ENCODE measurements at regions not wholly inside any gene's neighbourhood (a gene's known extent, or its start where the extent isn't known, plus 50 kb on each side); places are given as distances from the start of the nearest gene placed in this dataset.

DNA sequence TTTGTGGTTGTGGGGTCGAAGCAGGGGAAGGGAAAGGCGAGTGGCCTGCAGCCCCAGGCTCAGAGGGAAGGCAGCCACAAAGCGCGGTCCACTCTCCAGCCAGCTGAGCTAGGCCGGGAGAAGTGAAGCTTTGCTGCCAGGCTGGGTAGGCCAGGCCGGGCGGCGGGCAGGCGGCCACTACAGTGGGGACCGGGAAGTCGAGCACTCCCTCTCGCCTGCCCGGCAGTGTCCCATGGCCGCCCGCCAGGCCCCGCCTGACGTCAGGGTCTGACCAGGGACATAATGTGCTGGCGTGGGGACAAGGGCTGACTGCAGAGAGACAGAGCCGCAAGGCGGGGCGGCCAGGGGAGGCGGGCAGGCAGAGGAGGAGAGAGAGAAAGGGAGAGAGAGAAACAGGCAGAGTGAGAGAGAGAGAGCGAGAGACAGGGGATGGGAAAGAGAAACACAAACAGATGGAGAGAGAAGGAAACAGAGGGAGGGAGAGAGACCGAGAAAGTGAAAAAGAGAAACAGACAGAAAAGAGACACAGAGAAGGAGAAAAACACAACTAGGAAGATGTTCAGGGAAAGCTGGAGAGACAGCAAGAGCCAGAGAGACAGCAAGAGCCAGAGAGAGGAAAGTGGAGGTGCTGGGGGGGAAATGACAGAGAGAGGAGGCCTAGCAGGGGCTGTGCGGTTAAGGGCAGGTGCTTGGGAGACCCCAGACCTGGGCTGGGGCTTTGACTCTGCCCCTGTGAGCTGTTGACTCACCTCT lies 94.5 kb upstream of the PTPN1 start:
- Histone ChIP-seq H3K9me3 (ENCODE audit: insufficient read depth, low read depth, low read length) (peaks cover 3% of the 10 kb centered on the region), H2AFZ (ENCODE audit: insufficient read depth, low read length, poor library complexity) (no peak overlapping the region), H3K27ac (ENCODE audit: low read depth, low read length) (no peak overlapping the region), H3K23ac (ENCODE audit: low read length) (no peak overlapping the region), H4K12ac (ENCODE audit: low read depth, low read length) (no peak overlapping the region), H2AK5ac (ENCODE audit: low read length) (no peak overlapping the region), H3K36me3 (ENCODE audit: control insufficient read depth in 1 of 2, insufficient read depth in 2 of 2, low read length in 2 of 2) (no peaks in the 10 kb centered on the region), H3K79me2 (ENCODE audit: control insufficient read depth, insufficient read depth, low read length, poor library complexity) (no peaks in the 10 kb centered on the region), H3K79me1 (ENCODE audit: low read length) (peaks cover 6% of the 10 kb centered on the region), H3K14ac (ENCODE audit: low read length) (peak overlapping the region; percentile 18), H2BK120ac (ENCODE audit: insufficient read depth, low read length, poor library complexity) (peak overlapping the region; percentile 23), H4K8ac (ENCODE audit: low read depth, low read length) (no peak overlapping the region), H3K4me1 (ENCODE audit: control insufficient read depth in 1 of 2, insufficient read depth in 2 of 2, low read length in 2 of 2) (peaks cover 12 to 16% of the 10 kb centered on the region in 2 experiments), H3K18ac (ENCODE audit: low read length) (no peak overlapping the region), H2BK12ac (ENCODE audit: low read length) (peak overlapping the region; percentile 19), H3K4ac (ENCODE audit: low read depth, low read length) (no peak overlapping the region), H3K4me2 (ENCODE audit: low read length) (no peak overlapping the region), H4K91ac (ENCODE audit: low read depth, low read length) (peak overlapping the region; percentile 29), H3K4me3 (ENCODE audit: low read depth, low read length) (no peak overlapping the region), H2BK5ac (ENCODE audit: low read depth, low read length, poor library complexity) (no peak overlapping the region), H3K9ac (ENCODE audit: low read length) (no peak overlapping the region), H3K27me3 (ENCODE audit: insufficient read depth, low read length) (no peaks in the 10 kb centered on the region)
- WGBS (ENCODE audit: extremely low coverage, insufficient coverage, insufficient read length) = no CpG with 5 or more reads among the region's 25 CpGs
- peak; percentile 72 to 77 for DNase-seq

DNA sequence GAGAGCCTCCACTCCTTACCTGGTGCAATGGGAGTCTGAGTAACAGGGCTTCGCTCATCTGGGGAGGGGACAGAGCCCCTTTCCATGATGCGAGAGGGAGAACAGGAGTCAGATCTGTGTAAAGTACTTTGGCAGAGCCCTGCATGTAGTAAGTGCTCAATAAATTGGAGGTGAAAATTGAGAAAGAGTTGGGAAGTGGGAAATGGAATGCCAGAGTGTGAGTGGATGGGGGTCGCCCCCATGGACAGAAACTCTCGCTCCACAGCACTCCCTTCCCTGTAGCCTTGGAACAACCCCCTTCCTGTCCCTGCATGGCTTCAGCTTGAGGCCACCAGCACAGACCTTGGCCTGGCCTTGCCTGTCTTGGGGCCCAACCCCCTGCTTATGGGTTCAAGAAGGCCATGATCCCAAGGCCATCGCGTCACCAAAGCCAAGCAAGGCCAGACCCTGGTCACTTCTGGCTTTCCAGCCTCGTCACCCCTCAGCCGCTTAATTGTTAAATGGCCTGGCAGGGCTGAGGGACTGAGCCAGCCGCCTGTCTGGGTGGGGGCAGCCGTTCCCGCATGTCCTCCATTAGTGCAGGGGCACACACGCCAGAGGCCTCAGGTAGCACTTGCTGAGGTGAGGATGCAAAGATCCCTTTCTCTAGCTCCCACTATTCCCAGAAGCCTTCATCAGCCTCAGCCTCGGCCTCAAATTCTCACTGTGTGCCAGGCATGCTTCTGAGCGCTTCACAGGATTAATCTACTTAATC lies 93.7 kb upstream of the PTPN1 start:
- Histone ChIP-seq H2BK120ac (ENCODE audit: insufficient read depth, low read length, poor library complexity) (peak overlapping the region; percentile 23), H2AK5ac (ENCODE audit: low read length) (no peak overlapping the region), H3K27me3 (ENCODE audit: insufficient read depth, low read length) (no peaks in the 10 kb centered on the region), H3K4me2 (ENCODE audit: low read length) (no peak overlapping the region), H3K4ac (ENCODE audit: low read depth, low read length) (no peak overlapping the region), H4K12ac (ENCODE audit: low read depth, low read length) (no peak overlapping the region), H3K4me3 (ENCODE audit: low read depth, low read length) (no peak overlapping the region), H3K4me1 (ENCODE audit: control insufficient read depth in 1 of 2, insufficient read depth in 2 of 2, low read length in 2 of 2) (peaks cover 12 to 15% of the 10 kb centered on the region in 2 experiments), H3K36me3 (ENCODE audit: control insufficient read depth in 1 of 2, insufficient read depth in 2 of 2, low read length in 2 of 2) (no peaks in the 10 kb centered on the region), H3K79me2 (ENCODE audit: control insufficient read depth, insufficient read depth, low read length, poor library complexity) (no peaks in the 10 kb centered on the region), H2BK5ac (ENCODE audit: low read depth, low read length, poor library complexity) (no peak overlapping the region), H2AFZ (ENCODE audit: insufficient read depth, low read length, poor library complexity) (peak overlapping the region; percentile 9), H4K8ac (ENCODE audit: low read depth, low read length) (no peak overlapping the region), H3K9me3 (ENCODE audit: insufficient read depth, low read depth, low read length) (peaks cover 3% of the 10 kb centered on the region), H3K23ac (ENCODE audit: low read length) (no peak overlapping the region), H3K14ac (ENCODE audit: low read length) (no peak overlapping the region), H3K79me1 (ENCODE audit: low read length) (peaks cover 6% of the 10 kb centered on the region), H3K9ac (ENCODE audit: low read length) (no peak overlapping the region), H3K18ac (ENCODE audit: low read length) (no peak overlapping the region), H3K27ac (ENCODE audit: low read depth, low read length) (no peak overlapping the region), H4K91ac (ENCODE audit: low read depth, low read length) (peak overlapping the region; percentile 25), H2BK12ac (ENCODE audit: low read length) (no peak overlapping the region)
- no CpG with 5 or more reads among the region's 14 CpGs for WGBS (ENCODE audit: extremely low coverage, insufficient coverage, insufficient read length)
- DNase-seq = peak in 1 of 2 donors; percentile 10

DNA sequence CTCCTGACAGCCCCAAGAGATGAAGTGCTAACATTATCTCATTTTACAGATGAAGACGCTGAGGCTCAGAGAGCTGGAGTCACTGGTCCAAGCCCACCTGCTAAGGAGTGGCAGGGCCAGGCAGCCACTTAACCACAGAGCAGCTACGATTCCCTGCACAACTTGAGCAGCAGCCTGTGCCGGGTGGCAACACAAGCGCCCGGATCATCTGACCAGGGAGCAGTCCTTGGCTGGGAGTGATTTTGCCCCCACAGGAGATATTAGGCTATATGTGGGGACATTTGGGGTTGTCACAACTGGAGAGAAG lies 93.2 kb upstream of the PTPN1 start:
- H3K4me3 ChIP-seq (ENCODE audit: low read depth, low read length) = no peak overlapping the region
- no peak overlapping the region for H3K27ac ChIP-seq (ENCODE audit: low read depth, low read length)
- no peak overlapping the region for H4K12ac ChIP-seq (ENCODE audit: low read depth, low read length)
- no peak overlapping the region for H3K18ac ChIP-seq (ENCODE audit: low read length)
- H3K79me2 ChIP-seq (ENCODE audit: control insufficient read depth, insufficient read depth, low read length, poor library complexity) = no peaks in the 10 kb centered on the region
- no peak overlapping the region for H2BK5ac ChIP-seq (ENCODE audit: low read depth, low read length, poor library complexity)
- H3K23ac ChIP-seq (ENCODE audit: low read length) = no peak overlapping the region
- no CpG with 5 or more reads among the region's 5 CpGs for WGBS (ENCODE audit: extremely low coverage, insufficient coverage, insufficient read length)
- no peak overlapping the region for H2AFZ ChIP-seq (ENCODE audit: insufficient read depth, low read length, poor library complexity)
- no peak overlapping the region for H2BK120ac ChIP-seq (ENCODE audit: insufficient read depth, low read length, poor library complexity)
- no peaks in the 10 kb centered on the region for H3K27me3 ChIP-seq (ENCODE audit: insufficient read depth, low read length)
- H3K14ac ChIP-seq (ENCODE audit: low read length) = no peak overlapping the region
- no peak overlapping the region for H3K9ac ChIP-seq (ENCODE audit: low read length)
- H4K91ac ChIP-seq (ENCODE audit: low read depth, low read length) = no peak overlapping the region
- H3K4me2 ChIP-seq (ENCODE audit: low read length) = no peak overlapping the region
- H3K4me1 ChIP-seq (ENCODE audit: control insufficient read depth in 1 of 2, insufficient read depth in 2 of 2, low read length in 2 of 2) = peaks cover 7 to 10% of the 10 kb centered on the region in 2 experiments
- H3K79me1 ChIP-seq (ENCODE audit: low read length) = peaks cover 4% of the 10 kb centered on the region
- no peaks in the 10 kb centered on the region for H3K36me3 ChIP-seq (ENCODE audit: control insufficient read depth in 1 of 2, insufficient read depth in 2 of 2, low read length in 2 of 2)
- H4K8ac ChIP-seq (ENCODE audit: low read depth, low read length) = no peak overlapping the region
- DNase-seq = no peak
- no peak overlapping the region for H3K4ac ChIP-seq (ENCODE audit: low read depth, low read length)
- peaks cover 3% of the 10 kb centered on the region for H3K9me3 ChIP-seq (ENCODE audit: insufficient read depth, low read depth, low read length)
- no peak overlapping the region for H2BK12ac ChIP-seq (ENCODE audit: low read length)
- no peak overlapping the region for H2AK5ac ChIP-seq (ENCODE audit: low read length)

DNA sequence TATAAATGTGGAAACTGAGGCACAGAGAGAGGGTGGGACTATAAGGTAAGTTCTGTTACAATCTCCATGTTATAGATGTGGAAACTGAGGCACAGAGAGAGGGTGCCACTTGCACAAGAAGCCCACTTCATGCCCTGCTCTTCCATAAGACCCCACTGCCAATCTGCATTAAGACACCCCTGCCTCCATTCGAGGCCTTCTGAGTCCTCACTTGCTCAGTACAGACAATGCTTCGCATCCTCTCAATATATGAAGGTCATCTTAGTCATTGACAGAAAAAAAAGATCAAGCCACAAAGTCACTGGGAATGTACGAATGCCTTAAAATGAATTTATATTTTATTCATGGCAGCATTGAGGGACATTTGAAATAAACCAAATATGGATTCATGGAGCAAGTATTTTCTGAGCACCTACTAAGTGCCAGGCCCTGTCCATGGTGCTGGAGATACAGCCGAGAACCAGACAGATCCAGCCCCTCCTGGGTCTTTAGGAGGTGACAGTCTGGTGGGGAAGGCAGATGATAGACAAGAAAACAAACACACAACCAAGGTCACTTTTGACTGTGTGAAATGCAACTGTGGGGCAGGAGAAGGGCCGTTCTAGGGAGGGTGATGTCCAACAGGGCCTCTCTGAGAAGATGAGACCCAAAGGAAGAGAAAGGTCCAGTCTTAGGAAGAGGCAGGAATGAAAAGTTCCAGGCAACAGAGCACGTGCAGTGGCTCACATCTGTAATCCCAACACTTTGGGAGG lies 92.5 kb upstream of the PTPN1 start:
- Histone ChIP-seq H3K23ac (ENCODE audit: low read length) (no peak overlapping the region), H3K4ac (ENCODE audit: low read depth, low read length) (no peak overlapping the region), H3K4me1 (ENCODE audit: control insufficient read depth in 1 of 2, insufficient read depth in 2 of 2, low read length in 2 of 2) (peaks cover 3 to 7% of the 10 kb centered on the region in 2 experiments), H2AFZ (ENCODE audit: insufficient read depth, low read length, poor library complexity) (no peak overlapping the region), H3K9me3 (ENCODE audit: insufficient read depth, low read depth, low read length) (peaks cover 3% of the 10 kb centered on the region), H4K12ac (ENCODE audit: low read depth, low read length) (no peak overlapping the region), H3K9ac (ENCODE audit: low read length) (no peak overlapping the region), H3K18ac (ENCODE audit: low read length) (no peak overlapping the region), H2BK12ac (ENCODE audit: low read length) (no peak overlapping the region), H3K27ac (ENCODE audit: low read depth, low read length) (no peak overlapping the region), H4K91ac (ENCODE audit: low read depth, low read length) (no peak overlapping the region), H2BK120ac (ENCODE audit: insufficient read depth, low read length, poor library complexity) (no peak overlapping the region), H3K27me3 (ENCODE audit: insufficient read depth, low read length) (no peaks in the 10 kb centered on the region), H3K79me2 (ENCODE audit: control insufficient read depth, insufficient read depth, low read length, poor library complexity) (no peaks in the 10 kb centered on the region), H4K8ac (ENCODE audit: low read depth, low read length) (no peak overlapping the region), H3K36me3 (ENCODE audit: control insufficient read depth in 1 of 2, insufficient read depth in 2 of 2, low read length in 2 of 2) (no peaks in the 10 kb centered on the region), H2AK5ac (ENCODE audit: low read length) (no peak overlapping the region), H3K14ac (ENCODE audit: low read length) (no peak overlapping the region), H2BK5ac (ENCODE audit: low read depth, low read length, poor library complexity) (no peak overlapping the region), H3K4me3 (ENCODE audit: low read depth, low read length) (no peak overlapping the region), H3K79me1 (ENCODE audit: low read length) (peaks cover 10% of the 10 kb centered on the region), H3K4me2 (ENCODE audit: low read length) (no peak overlapping the region)
- no CpG with 5 or more reads among the region's 6 CpGs for WGBS (ENCODE audit: extremely low coverage, insufficient coverage, insufficient read length)
- DNase-seq = no peak
